Stomach (tissue), 4 donors: ENCODE measurements at regions not wholly inside any gene's neighbourhood (a gene's known extent, or its start where the extent isn't known, plus 50 kb on each side); places are given as distances from the start of the nearest gene placed in this dataset.
"Not testable (repeated sequence)": the region's sequence is repeated elsewhere in the genome, so short reads cannot be mapped to it uniquely, and the experiment has no call there.

Experiments
- EP300 ChIP-seq: sonication (generic); formaldehyde crosslinking; IDR thresholded peaks from one replicate; pipeline ENCODE4 v1.6.1; 2017; ENCODE audit warnings: antibody characterized with exemption
- POLR2A ChIP-seq, 4 donors: fragments of 450-650 bp; IDR thresholded peaks; one replicate each; pipeline ENCODE4 v1.6.1; 2016; ENCODE audit warnings: antibody characterized with exemption in 4 of 4, control low read depth in 2 of 4, mild to moderate bottlenecking in 1 of 4, moderate library complexity in 1 of 4
- POLR2AphosphoS5 ChIP-seq, 3 donors: sonication (generic); formaldehyde crosslinking; IDR thresholded peaks; one replicate each; pipeline ENCODE4 v1.6.1; 2016; ENCODE audit warnings: antibody characterized with exemption in 3 of 3
- TF ChIP-seq, protein P1 (sequence below), 7 experiments: fragments of 450-650 bp in 4 of 7; fragments of 200-600 bp in 3 of 7; sonication (generic) in 3 of 7; IDR thresholded peaks; one replicate each; pipeline ENCODE4 v1.5.1; 2016 to 2019; ENCODE audit warnings: antibody characterized with exemption in 7 of 7, control low read depth in 2 of 7, mild to moderate bottlenecking in 1 of 7

DNA sequence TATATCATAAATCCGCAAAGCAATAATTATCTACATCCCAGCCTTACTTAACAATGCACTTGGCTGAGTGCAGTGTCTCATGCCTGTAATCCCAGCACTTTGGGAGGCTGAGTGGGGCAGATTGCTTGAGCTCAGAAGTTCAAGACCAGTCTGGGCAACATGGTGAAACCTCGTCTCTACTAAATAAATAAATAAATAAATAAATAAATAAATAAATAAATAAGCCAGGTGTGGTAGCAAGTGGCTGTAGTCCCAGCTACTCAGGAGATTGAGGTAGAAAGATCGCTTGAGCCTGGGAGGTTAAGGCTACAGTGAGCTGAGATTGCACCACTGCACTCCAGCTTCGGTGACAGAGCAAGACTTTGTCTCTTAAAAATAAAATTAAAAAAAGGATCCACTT lies 898.1 kb downstream of the DNAJB9 start:
- not testable (repeated sequence) for TF ChIP-seq POLR2A (IDR thresholded peaks at IDR 0.05); POLR2AphosphoS5 (IDR thresholded peaks at IDR 0.05); EP300
- TF ChIP-seq, protein P1, sequence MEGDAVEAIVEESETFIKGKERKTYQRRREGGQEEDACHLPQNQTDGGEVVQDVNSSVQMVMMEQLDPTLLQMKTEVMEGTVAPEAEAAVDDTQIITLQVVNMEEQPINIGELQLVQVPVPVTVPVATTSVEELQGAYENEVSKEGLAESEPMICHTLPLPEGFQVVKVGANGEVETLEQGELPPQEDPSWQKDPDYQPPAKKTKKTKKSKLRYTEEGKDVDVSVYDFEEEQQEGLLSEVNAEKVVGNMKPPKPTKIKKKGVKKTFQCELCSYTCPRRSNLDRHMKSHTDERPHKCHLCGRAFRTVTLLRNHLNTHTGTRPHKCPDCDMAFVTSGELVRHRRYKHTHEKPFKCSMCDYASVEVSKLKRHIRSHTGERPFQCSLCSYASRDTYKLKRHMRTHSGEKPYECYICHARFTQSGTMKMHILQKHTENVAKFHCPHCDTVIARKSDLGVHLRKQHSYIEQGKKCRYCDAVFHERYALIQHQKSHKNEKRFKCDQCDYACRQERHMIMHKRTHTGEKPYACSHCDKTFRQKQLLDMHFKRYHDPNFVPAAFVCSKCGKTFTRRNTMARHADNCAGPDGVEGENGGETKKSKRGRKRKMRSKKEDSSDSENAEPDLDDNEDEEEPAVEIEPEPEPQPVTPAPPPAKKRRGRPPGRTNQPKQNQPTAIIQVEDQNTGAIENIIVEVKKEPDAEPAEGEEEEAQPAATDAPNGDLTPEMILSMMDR (IDR thresholded peaks at IDR 0.05): not testable (repeated sequence)
